ENCODE measurements at regions not wholly inside any gene's neighbourhood (a gene's known extent, or its start where the extent isn't known, plus 50 kb on each side); places are given as distances from the start of the nearest gene placed in this dataset.
"Not testable (repeated sequence)": the region's sequence is repeated elsewhere in the genome, so short reads cannot be mapped to it uniquely, and the experiment has no call there.

DNA sequence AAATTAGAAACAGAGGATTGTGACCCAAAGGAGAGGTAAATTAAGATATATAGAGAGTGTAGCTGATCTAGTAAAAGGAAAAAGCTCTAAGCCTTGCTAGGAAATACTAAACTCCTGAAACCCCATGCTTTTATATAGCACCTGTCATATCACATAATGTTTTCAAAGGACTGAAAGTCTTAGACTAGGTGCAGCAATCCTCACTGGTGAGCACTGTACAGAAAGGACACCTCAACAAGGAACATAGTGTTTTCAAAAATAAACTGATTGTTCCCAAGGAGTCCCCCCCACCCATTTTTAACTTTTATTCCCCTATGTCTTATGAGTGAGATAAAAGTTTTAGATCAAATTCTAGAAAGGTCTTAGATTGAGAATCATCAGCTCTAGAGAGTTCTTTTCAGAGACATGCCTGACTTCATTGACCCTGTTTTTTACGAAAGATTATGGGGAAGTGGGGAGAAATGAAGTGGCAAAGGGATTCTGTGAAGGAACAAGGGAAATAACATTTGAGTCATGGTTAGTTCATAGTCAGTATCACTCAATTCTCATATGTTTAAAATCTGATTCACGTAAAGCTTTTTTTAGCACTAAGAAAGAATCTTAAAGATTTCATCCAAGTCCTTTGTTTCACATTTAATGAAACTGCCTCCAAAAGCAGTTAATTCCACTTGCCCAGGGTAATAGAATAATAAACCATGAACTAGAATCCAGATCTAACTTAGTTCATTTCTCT lies 166.4 kb downstream of the CYB561 start:
- Histone ChIP-seq H3K4me3 (no peak overlapping the region), H3K9me3 (ENCODE audit: low read depth, low read length) (no peaks in the 10 kb centered on the region), H3K36me3 (ENCODE audit: insufficient read depth, low read length) (no peaks in the 10 kb centered on the region), H3K9ac (ENCODE audit: insufficient read length) (no peak overlapping the region), H3K27ac (no peak overlapping the region)
- no peak for TF ChIP-seq FOXP2 (optimal IDR thresholded peaks at IDR 0.05; ENCODE audit: control extremely low read depth, extremely low read length, insufficient read depth)
- TF ChIP-seq EZH2 (IDR thresholded peaks at IDR 0.05) = no peak
- TF ChIP-seq POLR2AphosphoS5 (IDR thresholded peaks at IDR 0.05; ENCODE audit: borderline replicate concordance, low read depth, low read length) = no peak
- no peak for DNase-seq (ENCODE audit: low read depth, low spot score)

DNA sequence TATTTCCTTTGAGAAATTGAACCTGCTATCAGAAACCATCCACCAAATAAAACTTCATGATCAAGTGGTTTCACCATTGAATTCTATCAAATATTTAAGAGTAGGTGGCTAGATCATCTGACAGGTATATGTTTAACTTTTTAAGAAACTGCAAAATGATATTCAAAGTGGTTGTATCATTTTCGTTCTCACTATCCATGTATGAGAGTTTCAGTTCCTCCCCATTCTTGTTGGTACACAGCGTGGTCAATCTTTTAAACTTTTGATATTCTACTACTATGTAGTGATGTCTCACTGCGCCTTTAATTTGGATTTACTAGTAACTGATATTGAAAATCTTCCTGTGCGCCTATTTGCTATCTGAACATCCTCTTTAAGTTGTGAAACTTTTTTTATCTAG lies 163.7 kb downstream of the CYB561 start:
- Histone ChIP-seq H3K36me3 (ENCODE audit: insufficient read depth, low read length) (no peaks in the 10 kb centered on the region), H3K9me3 (ENCODE audit: low read depth, low read length) (0 out of 2 replicates have a peak, but pooled peaks cover 4% of the 10 kb centered on the region), H3K27ac (no peak overlapping the region), H3K9ac (ENCODE audit: insufficient read length) (no peak overlapping the region), H3K4me3 (no peak overlapping the region)
- DNase-seq (ENCODE audit: low read depth, low spot score) = no peak
- no peak for TF ChIP-seq FOXP2 (optimal IDR thresholded peaks at IDR 0.05; ENCODE audit: control extremely low read depth, extremely low read length, insufficient read depth)
- no peak for TF ChIP-seq POLR2AphosphoS5 (IDR thresholded peaks at IDR 0.05; ENCODE audit: borderline replicate concordance, low read depth, low read length)
- TF ChIP-seq EZH2 (IDR thresholded peaks at IDR 0.05) = no peak

DNA sequence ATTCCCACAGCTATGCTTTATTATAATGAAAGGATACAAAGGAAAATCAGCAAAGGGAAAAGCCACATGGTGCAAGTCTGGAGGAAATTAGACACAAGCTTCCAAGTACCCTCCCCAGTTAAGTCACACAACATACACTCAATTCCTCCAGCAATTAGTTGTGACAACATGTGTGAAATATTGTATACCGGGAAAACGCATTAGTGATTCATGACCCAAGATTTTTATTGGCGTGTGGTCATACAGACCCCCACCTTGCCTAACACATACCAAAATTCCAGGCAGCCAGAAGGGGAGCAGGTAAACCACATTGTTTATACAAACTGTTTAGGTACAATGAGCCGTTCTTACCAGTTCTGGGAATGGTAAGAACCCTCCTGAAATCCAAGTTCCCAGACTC lies 160.6 kb downstream of the CYB561 start:
- H3K36me3 ChIP-seq (ENCODE audit: insufficient read depth, low read length) = no peaks in the 10 kb centered on the region
- TF ChIP-seq FOXP2 (optimal IDR thresholded peaks at IDR 0.05; ENCODE audit: control extremely low read depth, extremely low read length, insufficient read depth) = no peak
- no peak for TF ChIP-seq EZH2 (IDR thresholded peaks at IDR 0.05)
- TF ChIP-seq POLR2AphosphoS5 (IDR thresholded peaks at IDR 0.05; ENCODE audit: borderline replicate concordance, low read depth, low read length) = no peak
- H3K9me3 ChIP-seq (ENCODE audit: low read depth, low read length) = 0 out of 2 replicates have a peak, but pooled peaks cover 4% of the 10 kb centered on the region
- no peak for DNase-seq (ENCODE audit: low read depth, low spot score)
- H3K4me3 ChIP-seq = no peak overlapping the region
- no peak overlapping the region for H3K27ac ChIP-seq
- no peak overlapping the region for H3K9ac ChIP-seq (ENCODE audit: insufficient read length)

DNA sequence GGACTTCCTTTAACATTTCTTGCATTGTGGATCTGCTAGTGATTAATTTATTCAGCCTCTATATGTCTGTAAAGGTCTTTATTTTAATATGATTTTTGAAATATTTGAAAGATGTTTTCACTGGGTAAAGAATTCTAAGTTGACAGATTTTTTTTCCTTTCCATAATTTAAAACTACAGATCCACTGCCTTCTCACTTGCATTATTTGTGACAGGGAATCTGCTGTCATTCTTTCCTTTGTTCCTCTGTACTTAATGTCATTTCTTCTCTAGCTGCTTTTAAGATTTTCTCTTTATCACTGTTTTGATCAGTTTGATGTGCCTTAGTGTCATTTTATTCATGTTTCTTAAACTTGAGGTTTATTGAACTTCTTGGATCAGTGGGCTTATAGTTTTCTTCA lies 159.9 kb downstream of the CYB561 start:
- no peak overlapping the region for H3K27ac ChIP-seq
- 0 out of 2 replicates have a peak, but pooled peaks cover 4% of the 10 kb centered on the region for H3K9me3 ChIP-seq (ENCODE audit: low read depth, low read length)
- H3K36me3 ChIP-seq (ENCODE audit: insufficient read depth, low read length) = no peaks in the 10 kb centered on the region
- no peak for TF ChIP-seq POLR2AphosphoS5 (IDR thresholded peaks at IDR 0.05; ENCODE audit: borderline replicate concordance, low read depth, low read length)
- TF ChIP-seq EZH2 (IDR thresholded peaks at IDR 0.05) = no peak
- no peak for TF ChIP-seq FOXP2 (optimal IDR thresholded peaks at IDR 0.05; ENCODE audit: control extremely low read depth, extremely low read length, insufficient read depth)
- DNase-seq (ENCODE audit: low read depth, low spot score) = no peak
- no peak overlapping the region for H3K9ac ChIP-seq (ENCODE audit: insufficient read length)
- H3K4me3 ChIP-seq = no peak overlapping the region

DNA sequence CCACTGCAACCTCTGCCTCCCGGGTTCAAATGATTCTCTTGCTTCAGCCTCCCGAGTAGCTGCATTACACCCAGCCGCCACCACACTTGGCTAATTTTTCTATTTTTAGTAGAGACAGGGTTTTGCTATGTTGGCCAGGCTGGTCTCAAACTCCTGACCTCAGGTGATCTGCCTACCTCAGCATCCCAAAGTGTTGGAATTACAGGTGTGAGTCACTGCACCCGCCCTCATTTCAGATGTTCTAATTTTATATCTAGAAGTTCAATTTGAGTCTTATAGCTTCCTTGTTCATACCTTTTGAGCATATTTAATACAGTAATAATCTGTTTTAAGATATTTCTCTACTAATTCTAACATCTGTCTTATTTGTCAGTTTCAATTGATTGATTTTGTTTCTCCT lies 159.1 kb downstream of the CYB561 start:
- H3K27ac ChIP-seq; H3K9ac ChIP-seq (ENCODE audit: insufficient read length); H3K9me3 ChIP-seq (ENCODE audit: low read depth, low read length); H3K36me3 ChIP-seq (ENCODE audit: insufficient read depth, low read length); H3K4me3 ChIP-seq; DNase-seq (ENCODE audit: low read depth, low spot score): not testable (repeated sequence)

DNA sequence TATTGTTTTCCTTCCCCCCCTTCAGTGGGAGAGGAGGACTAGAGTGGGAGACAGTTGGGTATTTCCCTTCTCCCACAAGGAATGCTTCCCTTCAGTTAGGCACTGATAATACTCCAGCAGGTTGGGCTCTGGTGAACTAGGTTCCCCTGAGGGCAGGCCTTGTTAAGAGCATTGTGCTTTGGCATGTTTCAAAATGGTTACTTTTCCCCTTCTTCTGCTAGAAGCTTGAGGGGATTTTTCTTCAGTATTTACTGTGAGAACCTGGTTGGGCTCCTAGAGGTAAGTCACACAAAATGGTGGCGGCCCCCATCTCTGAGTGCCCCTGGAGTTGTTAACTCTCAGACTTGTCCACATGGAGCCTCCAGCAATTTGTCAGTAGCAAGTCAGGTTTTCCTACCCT lies 156.2 kb downstream of the CYB561 start:
- TF ChIP-seq FOXP2 (optimal IDR thresholded peaks at IDR 0.05; ENCODE audit: control extremely low read depth, extremely low read length, insufficient read depth) = no peak
- no peak for TF ChIP-seq EZH2 (IDR thresholded peaks at IDR 0.05)
- no peak for TF ChIP-seq POLR2AphosphoS5 (IDR thresholded peaks at IDR 0.05; ENCODE audit: borderline replicate concordance, low read depth, low read length)
- H3K9ac ChIP-seq (ENCODE audit: insufficient read length) = no peak overlapping the region
- 0 out of 2 replicates have a peak, but pooled peaks cover 4% of the 10 kb centered on the region for H3K9me3 ChIP-seq (ENCODE audit: low read depth, low read length)
- no peak overlapping the region for H3K27ac ChIP-seq
- H3K4me3 ChIP-seq = no peak overlapping the region
- no peaks in the 10 kb centered on the region for H3K36me3 ChIP-seq (ENCODE audit: insufficient read depth, low read length)
- DNase-seq (ENCODE audit: low read depth, low spot score) = no peak

DNA sequence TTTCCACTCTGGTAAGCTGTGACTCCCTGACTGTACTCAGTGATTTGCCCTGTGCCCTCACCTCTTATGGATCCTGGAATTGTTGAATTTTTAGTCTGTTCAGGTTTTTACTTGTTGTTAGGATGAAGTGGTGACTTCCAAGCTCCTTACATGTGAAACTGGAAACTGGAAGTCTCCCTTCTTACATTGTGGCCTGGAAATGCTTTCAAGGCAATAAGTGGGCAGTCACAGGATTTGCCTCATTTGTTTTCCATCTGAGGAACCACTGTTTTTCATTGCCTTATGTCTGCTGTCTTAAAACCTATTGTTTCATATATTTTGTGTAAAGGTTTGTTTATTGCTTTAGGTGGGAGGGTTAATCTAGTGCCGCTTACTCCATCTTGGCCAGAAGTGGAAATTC lies 155.8 kb downstream of the CYB561 start:
- no peak overlapping the region for H3K27ac ChIP-seq
- H3K36me3 ChIP-seq (ENCODE audit: insufficient read depth, low read length) = no peaks in the 10 kb centered on the region
- DNase-seq (ENCODE audit: low read depth, low spot score) = no peak
- no peak for TF ChIP-seq FOXP2 (optimal IDR thresholded peaks at IDR 0.05; ENCODE audit: control extremely low read depth, extremely low read length, insufficient read depth)
- TF ChIP-seq POLR2AphosphoS5 (IDR thresholded peaks at IDR 0.05; ENCODE audit: borderline replicate concordance, low read depth, low read length) = no peak
- no peak for TF ChIP-seq EZH2 (IDR thresholded peaks at IDR 0.05)
- H3K9ac ChIP-seq (ENCODE audit: insufficient read length) = no peak overlapping the region
- H3K4me3 ChIP-seq = no peak overlapping the region
- H3K9me3 ChIP-seq (ENCODE audit: low read depth, low read length) = 0 out of 2 replicates have a peak, but pooled peaks cover 4% of the 10 kb centered on the region

DNA sequence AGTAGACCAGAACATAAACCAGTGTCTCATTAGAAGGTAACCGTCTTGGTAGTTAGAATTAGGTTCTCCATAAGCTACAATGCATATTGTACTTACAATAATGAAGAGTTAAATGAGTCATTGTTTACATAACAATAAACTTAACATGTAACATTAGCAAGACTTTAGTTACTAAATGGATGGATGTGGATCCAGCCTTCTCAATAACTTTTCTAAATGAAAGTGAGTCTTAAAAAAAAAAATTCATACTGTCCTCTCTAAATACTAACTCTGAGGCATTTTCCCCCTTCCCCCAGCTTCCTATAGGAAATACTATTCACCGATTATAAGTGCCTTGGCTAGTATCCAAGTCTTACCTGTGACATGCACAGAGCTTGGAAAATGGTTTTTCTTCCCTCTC lies 155.3 kb downstream of the CYB561 start:
- DNase-seq (ENCODE audit: low read depth, low spot score) = no peak
- Histone ChIP-seq H3K4me3 (no peak overlapping the region), H3K36me3 (ENCODE audit: insufficient read depth, low read length) (no peaks in the 10 kb centered on the region), H3K9me3 (ENCODE audit: low read depth, low read length) (0 out of 2 replicates have a peak, but pooled peaks cover 2% of the 10 kb centered on the region), H3K9ac (ENCODE audit: insufficient read length) (no peak overlapping the region), H3K27ac (no peak overlapping the region)
- TF ChIP-seq EZH2 (IDR thresholded peaks at IDR 0.05) (no peak), FOXP2 (optimal IDR thresholded peaks at IDR 0.05; ENCODE audit: control extremely low read depth, extremely low read length, insufficient read depth) (no peak), POLR2AphosphoS5 (IDR thresholded peaks at IDR 0.05; ENCODE audit: borderline replicate concordance, low read depth, low read length) (no peak)

DNA sequence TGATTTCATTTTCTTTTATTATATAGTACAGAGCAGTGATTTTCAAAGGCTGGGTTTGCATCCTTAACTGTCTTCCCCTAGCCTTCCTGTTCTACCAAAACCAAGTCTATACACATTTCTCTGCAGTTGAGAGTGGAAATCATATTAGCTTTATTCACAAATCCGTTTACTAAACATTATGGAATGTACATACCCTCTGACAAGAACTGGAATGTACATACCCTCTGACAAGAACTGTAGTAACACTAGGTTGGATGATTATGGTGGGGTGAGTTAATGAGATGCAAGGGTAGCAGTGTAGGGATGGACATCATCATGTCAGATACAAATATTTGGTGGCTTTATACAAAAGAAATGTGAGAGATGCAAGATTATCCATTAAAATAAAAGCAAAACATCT lies 154.8 kb downstream of the CYB561 start:
- H3K9ac ChIP-seq (ENCODE audit: insufficient read length) = no peak overlapping the region
- no peak for TF ChIP-seq POLR2AphosphoS5 (IDR thresholded peaks at IDR 0.05; ENCODE audit: borderline replicate concordance, low read depth, low read length)
- no peak for TF ChIP-seq FOXP2 (optimal IDR thresholded peaks at IDR 0.05; ENCODE audit: control extremely low read depth, extremely low read length, insufficient read depth)
- no peak for TF ChIP-seq EZH2 (IDR thresholded peaks at IDR 0.05)
- H3K9me3 ChIP-seq (ENCODE audit: low read depth, low read length) = no peaks in the 10 kb centered on the region
- no peak overlapping the region for H3K27ac ChIP-seq
- no peak for DNase-seq (ENCODE audit: low read depth, low spot score)
- no peak overlapping the region for H3K4me3 ChIP-seq
- H3K36me3 ChIP-seq (ENCODE audit: insufficient read depth, low read length) = no peaks in the 10 kb centered on the region
